CD4-positive, alpha-beta T cell treated with Interleukin-6 for 4 hours (primary cell): ENCODE measurements at regions not wholly inside any gene's neighbourhood (a gene's known extent, or its start where the extent isn't known, plus 50 kb on each side); places are given as distances from the start of the nearest gene placed in this dataset.

Experiments
- DNase-seq: peaks from one replicate; pipeline ENCODE4 v3.0.0-alpha.2; 2020; ENCODE audit warnings: mixed read lengths

DNA sequence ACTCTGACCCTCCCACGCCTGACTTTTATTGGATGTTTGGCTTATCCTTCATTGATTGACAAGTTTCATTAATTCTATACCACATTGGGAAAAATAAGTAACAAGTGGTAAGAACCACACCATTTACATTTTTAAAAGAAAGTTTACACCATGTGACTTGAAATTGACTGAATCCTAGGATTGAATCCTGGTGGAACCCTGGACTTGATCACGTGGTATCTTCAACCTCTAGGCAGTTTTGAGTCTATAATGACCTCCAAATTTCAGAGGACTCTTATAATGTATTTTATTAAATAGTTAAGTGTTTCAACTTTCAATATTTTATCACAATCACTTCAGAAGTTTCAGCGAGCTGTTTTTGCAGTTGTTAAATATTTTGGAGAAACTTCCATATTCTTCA, 172.0 kb downstream of the SLC6A15 start:
- no peak for DNase-seq

DNA sequence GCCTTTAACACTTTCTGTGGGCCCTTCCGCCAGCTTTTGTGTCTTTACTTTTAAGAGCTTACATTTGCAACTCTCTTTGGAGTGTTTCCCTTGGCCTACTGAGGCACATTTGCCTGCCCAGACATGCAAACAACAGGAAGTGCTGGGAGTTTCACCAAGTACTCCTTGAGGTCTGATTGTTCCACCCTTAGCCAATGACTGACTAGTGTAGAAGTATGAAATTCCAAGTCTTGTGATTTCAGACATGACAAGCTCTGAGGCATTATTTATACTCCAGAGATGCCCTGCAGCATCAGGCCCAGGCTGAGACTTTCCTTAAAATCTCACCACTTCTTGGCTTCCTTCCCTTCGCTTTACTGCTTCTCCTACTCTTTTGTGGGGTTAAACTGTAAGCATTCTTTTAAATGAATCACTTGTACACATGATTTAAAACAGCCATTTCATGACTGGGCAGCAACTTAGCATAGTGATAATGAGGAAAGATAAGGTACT, 174.1 kb downstream of the SLC6A15 start:
- no peak for DNase-seq

DNA sequence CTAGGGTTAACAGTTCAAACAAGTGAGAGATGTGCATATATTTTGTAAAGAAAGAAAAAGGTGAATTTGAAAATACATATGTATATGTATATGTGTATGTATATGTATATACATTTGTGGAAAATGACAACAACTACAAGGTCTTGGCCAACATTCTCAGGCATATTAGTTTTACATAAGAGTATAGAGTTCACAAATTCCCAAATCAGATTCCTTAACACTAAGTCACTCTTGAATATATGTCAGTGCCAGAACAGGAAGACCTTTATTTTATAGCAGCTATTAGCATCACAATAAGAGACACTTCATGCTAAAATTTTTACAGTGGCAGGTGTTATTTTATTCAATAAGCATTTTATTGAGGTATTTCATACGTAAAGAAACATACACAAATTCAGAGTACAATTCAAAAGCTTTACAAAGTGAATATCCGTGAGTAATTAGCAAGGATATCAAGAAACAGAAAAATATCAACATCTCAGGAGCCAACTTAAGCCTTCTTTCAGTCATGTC, 179.7 kb downstream of the SLC6A15 start:
- DNase-seq, result no peak

GRCh38 chr12:84730561-84731162, 181.9 kb downstream of the SLC6A15 start:
- no peak for DNase-seq

- no peak for DNase-seq
These were observed 184.6 kb downstream of the SLC6A15 start for GRCh38 chr12:84727961-84728360.

GRCh38 chr12:84726780-84727179, 185.8 kb downstream of the SLC6A15 start:
- no peak for DNase-seq

DNA sequence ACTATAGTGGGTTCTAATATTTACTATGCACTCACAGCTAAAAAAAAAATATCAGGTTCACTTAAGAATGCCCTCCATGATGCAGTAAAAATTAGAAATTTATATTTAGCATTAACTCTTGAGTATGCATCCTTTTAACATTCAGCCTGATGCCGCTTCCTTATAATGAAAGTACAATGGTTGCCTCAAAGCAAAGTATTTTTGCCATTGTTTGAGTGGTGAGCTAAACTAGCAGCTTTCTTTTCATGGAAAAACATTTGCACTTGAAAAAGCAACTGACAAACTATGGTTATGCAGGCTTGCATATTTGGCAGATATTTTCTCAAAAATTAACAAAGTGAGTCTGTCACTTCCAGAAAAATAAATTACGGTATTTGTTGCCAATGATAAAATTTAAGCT, 188.6 kb downstream of the SLC6A15 start:
- DNase-seq, result no peak

GRCh38 chr12:84719997-84720396, 192.6 kb downstream of the SLC6A15 start:
- DNase-seq, result no peak

GRCh38 chr12:84718906-84719305, 193.7 kb downstream of the SLC6A15 start:
- no peak for DNase-seq

GRCh38 chr12:84712747-84713146, 199.9 kb downstream of the SLC6A15 start:
- no peak for DNase-seq

DNA sequence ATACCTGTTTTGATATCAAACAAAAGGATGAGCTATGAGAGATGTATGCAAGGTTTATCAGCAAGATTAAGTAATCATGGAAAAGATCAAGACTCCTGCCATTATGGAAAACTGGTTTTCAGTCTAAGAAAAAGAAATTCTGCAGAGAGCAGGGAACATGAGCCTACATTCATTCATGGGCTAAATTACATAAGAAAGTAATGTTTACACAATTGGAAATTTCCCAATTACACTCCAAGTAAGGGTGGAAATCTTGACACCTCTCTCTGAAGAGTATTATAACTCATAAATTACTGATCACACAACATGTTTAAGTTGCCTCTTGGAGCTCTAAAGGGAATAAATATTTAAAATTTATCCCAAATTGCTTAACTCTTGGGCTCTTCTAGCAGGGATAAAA, 206.2 kb downstream of the SLC6A15 start:
- no peak for DNase-seq

- DNase-seq, result no peak
These were observed 207.7 kb downstream of the SLC6A15 start for GRCh38 chr12:84704856-84705255.

DNA sequence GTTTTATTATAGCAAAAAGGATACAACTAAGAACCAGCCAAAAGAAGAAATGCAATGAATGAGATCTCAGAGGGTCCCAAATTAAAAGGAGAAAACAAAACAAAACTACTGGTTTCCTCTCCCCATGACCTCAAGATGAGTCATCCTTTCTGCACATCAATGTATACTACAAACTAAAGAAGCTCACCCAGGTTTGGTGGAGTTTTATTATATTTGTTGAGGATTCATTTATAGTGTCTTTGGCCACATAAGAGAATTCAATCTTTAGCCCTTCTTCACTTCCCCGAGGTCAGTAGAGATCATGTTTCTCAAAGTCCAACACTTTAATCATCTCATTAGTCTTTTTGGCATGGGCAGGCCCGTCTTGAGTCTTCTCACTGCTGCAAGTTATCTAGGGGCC, 210.6 kb downstream of the SLC6A15 start:
- DNase-seq, result no peak

DNA sequence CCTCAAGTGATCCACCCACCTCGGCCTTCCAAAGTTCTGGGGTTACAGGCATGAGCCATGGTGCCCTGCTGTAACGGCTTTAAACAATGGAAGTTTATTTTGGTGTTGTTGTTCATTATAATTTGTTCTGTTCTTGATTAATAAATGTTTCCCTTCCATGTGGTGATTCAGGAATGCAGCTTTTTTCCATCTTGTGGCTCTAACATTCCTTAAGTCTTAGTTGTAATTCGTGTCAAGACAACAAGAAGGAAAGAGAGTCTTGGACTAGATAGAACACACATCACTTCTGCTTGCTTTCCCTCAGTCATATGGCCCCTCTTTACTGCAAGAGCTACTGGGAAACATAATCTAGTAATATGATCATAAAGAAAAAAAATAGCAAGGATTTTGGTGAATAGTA, 211.6 kb downstream of the SLC6A15 start:
- DNase-seq, result no peak

DNA sequence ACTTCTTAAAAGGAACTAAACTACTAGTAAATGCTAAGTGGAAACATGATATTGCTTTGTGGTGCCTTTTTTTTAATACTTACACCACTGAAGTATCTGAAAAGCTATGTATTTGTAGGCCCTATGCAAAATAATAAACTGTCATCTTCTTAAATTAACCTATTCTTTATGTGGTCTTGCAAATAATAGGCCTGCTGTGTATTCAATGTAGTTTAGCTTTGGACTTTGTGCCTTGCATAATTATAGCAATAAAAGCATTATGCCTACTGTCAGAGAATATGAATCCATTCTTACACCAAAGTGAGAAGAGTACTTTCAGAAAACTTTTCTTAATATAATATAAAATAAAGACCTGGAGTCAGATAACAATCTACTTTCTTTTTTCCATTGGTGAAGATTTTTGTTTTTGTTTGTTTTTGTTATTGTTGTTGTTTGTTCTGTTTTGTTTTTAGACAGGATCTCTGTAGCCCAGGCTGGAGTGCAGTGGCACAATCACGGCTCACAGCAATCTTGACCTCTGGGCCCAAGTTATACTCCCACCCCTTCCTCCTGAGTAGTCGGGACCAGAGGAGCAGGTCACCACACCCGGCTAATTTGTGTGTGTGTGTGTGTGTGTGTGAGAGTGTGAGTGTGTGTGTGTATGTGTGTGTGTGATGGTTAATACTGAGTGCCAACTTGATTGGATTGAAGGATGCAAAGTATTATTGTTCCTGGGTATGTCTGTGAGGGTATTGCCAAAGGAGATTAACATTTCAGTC, 213.8 kb downstream of the SLC6A15 start:
- DNase-seq, result no peak

- DNase-seq, result no peak
These were observed 215.6 kb downstream of the SLC6A15 start for GRCh38 chr12:84696908-84697540.

- no peak for DNase-seq
These were observed 216.3 kb downstream of the SLC6A15 start for GRCh38 chr12:84696281-84696680.

- no peak for DNase-seq
These were observed 218.5 kb downstream of the SLC6A15 start for GRCh38 chr12:84694116-84694515.

DNA sequence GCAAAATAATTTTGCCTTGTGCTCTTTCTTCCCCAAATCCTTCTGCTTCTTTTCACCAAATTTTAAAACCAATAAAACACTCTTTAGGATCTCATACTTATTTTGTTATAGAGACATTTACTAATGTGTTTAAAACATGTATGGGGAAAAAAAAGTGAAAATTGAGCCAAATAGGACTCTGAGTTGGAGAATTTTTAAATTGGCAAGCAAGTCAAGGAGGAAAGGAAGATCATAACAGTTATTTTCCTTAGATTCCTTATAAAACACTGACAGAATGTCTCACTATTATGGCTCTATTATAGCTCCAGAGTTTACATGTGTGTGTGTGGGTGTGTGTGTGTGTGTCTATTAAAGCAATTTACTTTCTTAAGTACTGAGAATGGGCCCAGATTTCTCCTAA, 220.5 kb downstream of the SLC6A15 start:
- DNase-seq, result no peak

GRCh38 chr12:84691266-84691665, 221.3 kb downstream of the SLC6A15 start:
- DNase-seq, result no peak

GRCh38 chr12:84689638-84690037, 223.0 kb downstream of the SLC6A15 start:
- DNase-seq, result no peak

GRCh38 chr12:84685379-84685778, 227.2 kb downstream of the SLC6A15 start:
- no peak for DNase-seq

DNA sequence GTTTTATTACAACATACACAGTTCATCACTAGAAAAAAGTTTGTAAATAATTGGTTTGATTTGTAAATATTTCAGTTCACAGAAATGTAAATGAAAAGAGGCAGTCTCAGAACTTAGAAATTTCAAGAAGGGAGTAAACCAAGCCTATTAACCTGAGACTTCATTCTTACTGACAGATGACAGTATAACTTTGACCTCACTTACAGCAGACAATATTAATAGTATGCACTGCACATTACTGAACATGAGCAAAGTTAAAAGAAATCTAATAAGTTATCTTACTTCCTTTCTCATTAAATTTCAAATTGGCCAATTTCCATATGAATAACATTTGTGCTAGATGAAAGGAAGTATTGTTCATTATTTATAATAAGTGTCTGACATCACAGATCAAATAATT, 235.8 kb downstream of the SLC6A15 start:
- no peak for DNase-seq

DNA sequence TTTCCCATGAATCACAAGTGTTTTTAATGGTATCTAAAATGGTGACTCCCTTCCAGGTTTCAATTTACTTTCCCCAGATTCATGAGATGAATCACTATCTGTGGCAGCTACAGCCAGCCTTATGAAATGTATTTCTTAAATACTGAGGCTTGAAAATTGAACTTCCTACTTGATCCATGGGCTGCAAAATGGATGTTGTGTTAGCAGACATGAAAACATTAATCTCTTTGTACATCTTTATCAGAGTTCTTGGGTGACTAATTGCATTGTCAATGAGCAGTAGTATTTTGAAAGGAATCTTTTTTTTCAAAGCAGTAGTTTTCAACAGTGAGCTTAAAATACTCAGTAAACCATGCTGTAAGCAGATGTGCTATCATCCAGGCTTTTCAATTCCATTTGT, 250.8 kb downstream of the SLC6A15 start:
- DNase-seq, result no peak
